Loucy (cell line): ENCODE measurements at regions not wholly inside any gene's neighbourhood (a gene's known extent, or its start where the extent isn't known, plus 50 kb on each side); places are given as distances from the start of the nearest gene placed in this dataset.

Experiments
- H2AFZ ChIP-seq: fragments of 200-600 bp; sonication (generic); 2 replicates; pipeline ENCODE4 v1.6.0; 2016; ENCODE audit warnings: antibody characterized with exemption, mild to moderate bottlenecking, low read length, moderate library complexity
- H3F3A ChIP-seq: fragments of 200-600 bp; 2 replicates; pipeline ENCODE4 v1.6.0; 2016; ENCODE audit warnings: antibody characterized with exemption, low read depth, mild to moderate bottlenecking
- H3K27me3 ChIP-seq: fragments of 200-600 bp; sonication (generic); 2 replicates; pipeline ENCODE4 v1.6.1; 2014; ENCODE audit warnings: low read length, mild to moderate bottlenecking; ENCODE audit not compliant: insufficient read depth, poor library complexity, severe bottlenecking
- H3K36me3 ChIP-seq: fragments of 200-600 bp; sonication (generic); 2 replicates; pipeline ENCODE4 v1.6.1; 2016; ENCODE audit warnings: low read length; ENCODE audit not compliant: insufficient read depth
- H3K4me1 ChIP-seq: fragments of 200-600 bp; sonication (generic); 2 replicates; pipeline ENCODE4 v1.5.1; 2014; ENCODE audit warnings: low read length, mild to moderate bottlenecking; ENCODE audit not compliant: insufficient read depth, poor library complexity, severe bottlenecking
- H3K4me2 ChIP-seq: fragments of 200-600 bp; sonication (generic); 2 replicates; pipeline ENCODE4 v1.6.0; 2014; ENCODE audit warnings: antibody characterized with exemption, low read length, low read depth, mild to moderate bottlenecking; ENCODE audit not compliant: poor library complexity, severe bottlenecking
- H3K4me3 ChIP-seq: fragments of 200-600 bp; sonication (generic); 2 replicates; pipeline ENCODE4 v1.5.1; 2014; ENCODE audit warnings: low read length, mild to moderate bottlenecking, mixed read lengths; ENCODE audit not compliant: poor library complexity, severe bottlenecking
- H3K79me2 ChIP-seq: fragments of 200-600 bp; sonication (generic); 2 replicates; pipeline ENCODE4 v1.6.1; 2014; ENCODE audit warnings: low read length; ENCODE audit not compliant: insufficient read depth
- H3K9ac ChIP-seq: fragments of 200-600 bp; sonication (generic); 2 replicates; pipeline ENCODE4 v1.6.0; 2014; ENCODE audit warnings: mild to moderate bottlenecking, low read depth, low read length, moderate library complexity; ENCODE audit not compliant: poor library complexity, severe bottlenecking
- H3K9me2 ChIP-seq: fragments of 200-600 bp; sonication (generic); replicated peaks from 2 replicates; pipeline ENCODE4 v1.6.1; 2016; ENCODE audit warnings: low read depth, low read length, mixed read lengths
- H3K9me3 ChIP-seq: fragments of 200-600 bp; sonication (generic); 2 replicates; pipeline ENCODE4 v1.6.1; 2014; ENCODE audit warnings: mild to moderate bottlenecking, antibody characterized with exemption, low read length, low read depth; ENCODE audit not compliant: insufficient read depth
- H4K20me1 ChIP-seq: fragments of 200-600 bp; sonication (generic); 2 replicates; pipeline ENCODE4 v1.6.0; 2014; ENCODE audit warnings: antibody characterized with exemption, low read length, mild to moderate bottlenecking; ENCODE audit not compliant: insufficient read depth, poor library complexity, severe bottlenecking
- EZH2phosphoT487 ChIP-seq: fragments of 200-600 bp; IDR thresholded peaks from 2 replicates; pipeline ENCODE4 v1.6.1; 2018; ENCODE audit warnings: antibody characterized with exemption, mild to moderate bottlenecking, moderate library complexity, borderline replicate concordance
- TF ChIP-seq, protein P1 (sequence below): fragments of 200-600 bp; sonication (generic); conservative IDR thresholded peaks from 2 replicates; pipeline ENCODE4 v1.5.1; 2014; ENCODE audit warnings: mild to moderate bottlenecking, antibody characterized with exemption, low read length

DNA sequence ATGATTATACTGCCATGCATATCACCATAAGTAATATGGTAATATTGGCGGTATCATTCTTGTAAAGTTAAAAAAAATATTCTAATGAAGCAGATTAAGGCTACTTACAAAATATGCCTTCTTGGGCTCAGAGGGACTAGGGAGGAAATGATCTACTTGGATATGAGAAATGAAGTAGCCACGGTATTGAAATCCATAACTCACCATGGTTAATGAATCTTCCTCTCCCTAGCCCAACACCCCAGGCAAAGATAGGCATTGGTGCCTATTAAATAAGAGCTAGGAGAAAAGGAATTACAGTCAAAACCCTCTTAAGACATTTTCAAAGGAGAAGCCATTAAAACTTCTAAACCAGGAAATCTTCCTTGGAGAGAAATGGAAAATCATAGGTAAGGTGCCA, 280.5 kb downstream of the TFAP2B start:
- Histone ChIP-seq H3K27me3 (no peaks in the 10 kb centered on the region), H3K79me2 (no peaks in the 10 kb centered on the region), H3K4me1 (no peaks in the 10 kb centered on the region), H3K9me2 (no peaks in the 10 kb centered on the region), H3K9ac (no peak overlapping the region), H3K9me3 (no peaks in the 10 kb centered on the region), H3F3A (no peaks in the 10 kb centered on the region), H3K36me3 (no peaks in the 10 kb centered on the region), H3K4me3 (no peak overlapping the region), H4K20me1 (no peaks in the 10 kb centered on the region), H3K4me2 (no peak overlapping the region), H2AFZ (no peak overlapping the region)
- TF ChIP-seq EZH2phosphoT487, result no peak
- TF ChIP-seq, protein P1, sequence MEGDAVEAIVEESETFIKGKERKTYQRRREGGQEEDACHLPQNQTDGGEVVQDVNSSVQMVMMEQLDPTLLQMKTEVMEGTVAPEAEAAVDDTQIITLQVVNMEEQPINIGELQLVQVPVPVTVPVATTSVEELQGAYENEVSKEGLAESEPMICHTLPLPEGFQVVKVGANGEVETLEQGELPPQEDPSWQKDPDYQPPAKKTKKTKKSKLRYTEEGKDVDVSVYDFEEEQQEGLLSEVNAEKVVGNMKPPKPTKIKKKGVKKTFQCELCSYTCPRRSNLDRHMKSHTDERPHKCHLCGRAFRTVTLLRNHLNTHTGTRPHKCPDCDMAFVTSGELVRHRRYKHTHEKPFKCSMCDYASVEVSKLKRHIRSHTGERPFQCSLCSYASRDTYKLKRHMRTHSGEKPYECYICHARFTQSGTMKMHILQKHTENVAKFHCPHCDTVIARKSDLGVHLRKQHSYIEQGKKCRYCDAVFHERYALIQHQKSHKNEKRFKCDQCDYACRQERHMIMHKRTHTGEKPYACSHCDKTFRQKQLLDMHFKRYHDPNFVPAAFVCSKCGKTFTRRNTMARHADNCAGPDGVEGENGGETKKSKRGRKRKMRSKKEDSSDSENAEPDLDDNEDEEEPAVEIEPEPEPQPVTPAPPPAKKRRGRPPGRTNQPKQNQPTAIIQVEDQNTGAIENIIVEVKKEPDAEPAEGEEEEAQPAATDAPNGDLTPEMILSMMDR, result no peak

DNA sequence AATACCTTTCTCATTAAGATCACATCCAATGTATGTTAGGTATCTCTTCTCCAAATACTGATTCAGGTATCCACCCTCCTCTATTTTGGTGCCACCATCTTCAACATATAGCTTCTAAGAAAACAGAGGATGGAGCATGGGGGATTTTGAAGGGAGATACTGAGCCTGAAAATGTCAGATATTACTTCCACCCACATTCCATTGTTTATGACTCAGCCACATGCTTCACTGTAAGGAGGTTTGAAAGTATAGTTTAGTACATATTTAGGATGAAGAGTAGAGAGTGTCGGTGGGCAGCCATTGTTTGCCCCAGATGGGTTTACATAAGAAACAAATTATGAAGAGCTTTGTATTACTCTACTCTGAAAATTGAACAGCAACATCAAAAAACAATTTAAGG, 286.7 kb downstream of the TFAP2B start:
- Histone ChIP-seq H3K36me3 (no peaks in the 10 kb centered on the region), H3K4me3 (no peak overlapping the region), H3K9me3 (no peaks in the 10 kb centered on the region), H3K79me2 (no peaks in the 10 kb centered on the region), H2AFZ (no peak overlapping the region), H3K4me1 (no peaks in the 10 kb centered on the region), H3K27me3 (no peaks in the 10 kb centered on the region), H3K9ac (no peak overlapping the region), H3F3A (no peaks in the 10 kb centered on the region), H3K9me2 (no peaks in the 10 kb centered on the region), H3K4me2 (no peak overlapping the region), H4K20me1 (no peaks in the 10 kb centered on the region)
- no peak for TF ChIP-seq EZH2phosphoT487
- TF ChIP-seq, protein P1, result no peak

DNA sequence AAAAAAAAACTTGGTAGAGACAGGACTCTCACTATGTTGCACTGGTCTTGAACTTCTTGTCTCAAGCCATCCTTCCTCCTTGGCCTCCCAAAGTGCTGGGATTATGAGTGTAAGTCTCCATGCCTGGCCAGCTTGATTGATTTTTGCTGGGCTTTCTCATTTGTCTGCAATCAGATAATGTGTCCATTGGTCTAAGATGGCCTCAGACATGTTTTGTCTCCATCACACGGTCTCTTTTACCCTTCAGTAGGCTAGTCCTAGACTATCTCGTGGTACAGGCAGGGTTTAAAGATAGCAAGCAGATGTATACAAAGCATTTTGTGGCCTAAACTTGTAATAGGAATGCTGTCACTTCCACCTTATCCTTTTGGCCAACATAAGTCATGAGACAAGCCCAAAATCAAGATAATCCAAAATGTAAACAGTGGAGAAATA, 289.1 kb downstream of the TFAP2B start:
- no peak overlapping the region for H3K4me3 ChIP-seq
- H3K9ac ChIP-seq, result no peak overlapping the region
- TF ChIP-seq, protein P1, result no peak
- no peak for TF ChIP-seq EZH2phosphoT487
- no peak overlapping the region for H2AFZ ChIP-seq
- no peaks in the 10 kb centered on the region for H3K36me3 ChIP-seq
- H4K20me1 ChIP-seq, result no peaks in the 10 kb centered on the region
- no peaks in the 10 kb centered on the region for H3K27me3 ChIP-seq
- no peaks in the 10 kb centered on the region for H3K9me2 ChIP-seq
- H3K4me2 ChIP-seq, result no peak overlapping the region
- no peaks in the 10 kb centered on the region for H3K4me1 ChIP-seq
- no peaks in the 10 kb centered on the region for H3F3A ChIP-seq
- H3K79me2 ChIP-seq, result no peaks in the 10 kb centered on the region
- no peaks in the 10 kb centered on the region for H3K9me3 ChIP-seq
